Upper lobe of left lung (tissue), 6 donors: ENCODE measurements at regions not wholly inside any gene's neighbourhood (a gene's known extent, or its start where the extent isn't known, plus 50 kb on each side); places are given as distances from the start of the nearest gene placed in this dataset.
"Not testable (repeated sequence)": the region's sequence is repeated elsewhere in the genome, so short reads cannot be mapped to it uniquely, and the experiment has no call there.

ENCODE experiments used
- ATAC-seq, 2 donors: fragments of 200-7000 bp; cut with Tn5 transposase; one replicate each; pipeline ENCODE4 v1.9.1; 2022; ENCODE audit warnings: mild to moderate bottlenecking in 2 of 2, moderate library complexity in 2 of 2; ENCODE audit not compliant: low FRiP score in 2 of 2
- DNase-seq, 2 donors: peaks; one replicate each; pipeline ENCODE4 v3.0.0-alpha.2; 2019 to 2020
- H3K27ac ChIP-seq, 4 donors: fragments of 200-600 bp; sonication (generic); one replicate each; pipeline ENCODE4 v1.5.1; 2016 to 2019
- H3K27me3 ChIP-seq, 4 donors: fragments of 200-600 bp; sonication (generic); one replicate each; pipeline ENCODE4 v1.5.1; 2017 to 2019
- H3K36me3 ChIP-seq, 4 donors: fragments of 200-600 bp; sonication (generic); one replicate each; pipeline ENCODE4 v1.5.1; 2016 to 2019
- H3K4me1 ChIP-seq, 4 donors: fragments of 200-600 bp; sonication (generic); one replicate each; pipeline ENCODE4 v1.5.1; 2018 to 2019
- H3K4me3 ChIP-seq, 4 donors: fragments of 200-600 bp; sonication (generic); one replicate each; pipeline ENCODE4 v1.5.1; 2017 to 2019; ENCODE audit warnings: mild to moderate bottlenecking in 2 of 4, moderate library complexity in 1 of 4
- H3K9me3 ChIP-seq, 4 donors: fragments of 200-600 bp; sonication (generic); one replicate each; pipeline ENCODE4 v1.5.1; 2018 to 2019
- EP300 ChIP-seq, 4 donors: sonication (generic); formaldehyde crosslinking; IDR thresholded peaks; one replicate each; pipeline ENCODE4 v1.5.1; 2017; ENCODE audit warnings: antibody characterized with exemption in 4 of 4, control low read depth in 2 of 4
- POLR2A ChIP-seq, 4 donors: fragments of 450-650 bp; IDR thresholded peaks; one replicate each; pipeline ENCODE4 v1.5.1; 2016 to 2017; ENCODE audit warnings: antibody characterized with exemption in 4 of 4, mild to moderate bottlenecking in 2 of 4
- POLR2AphosphoS5 ChIP-seq, 2 donors: sonication (generic); formaldehyde crosslinking; IDR thresholded peaks; one replicate each; pipeline ENCODE4 v1.5.1; 2017; ENCODE audit warnings: antibody characterized with exemption in 2 of 2
- WGBS, 2 donors: methylation state at CpG; one replicate each; pipeline ENCODE4 v1.1.5; 2017 to 2018; 5-methylcytosine and 5-hydroxymethylcytosine counted together
- TF ChIP-seq, protein P1 (sequence below), 6 experiments: fragments of 450-650 bp in 4 of 6; fragments of 200-600 bp in 2 of 6; sonication (generic) in 2 of 6; IDR thresholded peaks; one replicate each; pipeline ENCODE4 v1.5.1; 2016 to 2019; ENCODE audit warnings: antibody characterized with exemption in 6 of 6
- donor health status: DM: no; HTN: no; CAD: no; lungs with moderate emphysema.
- donor health status: DM: no; HTN: yes; CAD: no; lungs with severe emphysema.

DNA sequence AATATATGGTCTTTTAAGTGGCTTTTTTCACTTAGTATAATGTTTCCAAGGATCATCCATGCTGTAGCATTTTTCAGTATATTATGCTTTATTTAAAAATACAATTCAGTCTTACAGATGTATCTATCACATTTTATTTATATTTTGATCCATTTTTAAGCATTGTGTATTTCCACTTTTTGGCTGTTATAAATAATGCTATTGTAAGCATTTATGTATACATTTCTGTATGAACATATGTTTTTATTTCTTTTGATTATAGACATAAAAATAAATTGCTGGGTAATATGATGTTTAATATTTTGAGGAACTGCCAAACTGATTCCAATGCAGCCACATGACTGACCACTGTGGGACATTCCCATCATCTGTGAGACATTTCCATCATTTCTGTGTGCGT, 1662.0 kb downstream of the REEP3 start:
- Histone ChIP-seq H3K27me3 (no peaks in the 10 kb centered on the region), H3K9me3 (no peaks in the 10 kb centered on the region), H3K36me3 (no peaks in the 10 kb centered on the region), H3K27ac (no peak overlapping the region), H3K4me1 (no peaks in the 10 kb centered on the region), H3K4me3 (no peak overlapping the region)
- no peak for TF ChIP-seq POLR2AphosphoS5 (IDR thresholded peaks at IDR 0.05)
- DNase-seq (no peak), ATAC-seq (no peak)
- WGBS, 2 donors, result 92 to 93% methylated on average over 1 of the region's 1 CpG

DNA sequence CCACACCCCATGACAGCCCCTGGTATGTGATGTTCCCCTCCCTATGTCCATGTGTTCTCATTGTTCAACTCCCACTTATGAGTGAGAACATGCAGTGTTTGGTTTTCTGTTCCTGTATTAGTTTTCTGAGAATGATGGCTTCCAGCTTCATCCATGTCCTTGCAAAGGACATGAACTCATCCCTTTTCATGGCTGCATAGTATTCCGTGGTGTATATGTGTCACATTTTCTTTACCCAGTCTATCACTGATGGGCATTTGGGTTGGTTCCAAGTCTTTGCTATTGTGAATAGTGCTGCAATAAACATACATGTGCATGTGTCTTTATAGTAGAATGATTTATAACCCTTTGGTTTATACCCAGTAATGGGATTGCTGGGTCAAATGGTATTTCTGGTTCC, 1665.5 kb downstream of the REEP3 start:
- H3K4me1 ChIP-seq, H3K4me3 ChIP-seq, ATAC-seq, H3K27ac ChIP-seq, H3K27me3 ChIP-seq, DNase-seq, H3K9me3 ChIP-seq, H3K36me3 ChIP-seq: not testable (repeated sequence)
- WGBS, 2 donors, result 88 to 95% methylated on average over 1 of the region's 1 CpG

DNA sequence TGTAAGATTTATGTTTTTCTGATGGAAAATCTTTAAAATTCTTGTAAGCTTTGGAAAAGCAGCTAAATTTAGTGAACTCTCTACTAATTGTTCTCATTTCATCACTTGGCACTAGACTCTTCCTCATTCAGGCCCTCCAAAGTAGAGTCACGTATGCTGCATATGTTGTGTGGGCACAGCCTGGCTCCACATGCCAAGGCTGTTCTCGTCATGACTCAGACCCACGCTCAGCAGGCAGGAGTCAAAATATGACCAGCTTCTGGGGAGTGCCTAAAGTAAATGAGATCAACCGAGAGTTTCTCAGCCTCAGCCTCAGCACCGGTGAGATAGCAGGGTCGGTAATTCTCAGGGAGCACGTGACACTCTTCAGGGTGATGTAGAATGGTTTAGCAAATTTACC, 1672.9 kb downstream of the REEP3 start:
- Histone ChIP-seq H3K4me3 (no peak overlapping the region), H3K27me3 (no peaks in the 10 kb centered on the region), H3K27ac (no peak overlapping the region), H3K9me3 (no peaks in the 10 kb centered on the region), H3K36me3 (no peaks in the 10 kb centered on the region), H3K4me1 (no peaks in the 10 kb centered on the region)
- 84 to 88% methylated on average over 7 of the region's 7 CpGs for WGBS, 2 donors
- ATAC-seq (no peak), DNase-seq (no peak)
- TF ChIP-seq EP300 (IDR thresholded peaks at IDR 0.05) (no peak), POLR2A (IDR thresholded peaks at IDR 0.05) (no peak), POLR2AphosphoS5 (IDR thresholded peaks at IDR 0.05) (no peak)
- TF ChIP-seq, protein P1, sequence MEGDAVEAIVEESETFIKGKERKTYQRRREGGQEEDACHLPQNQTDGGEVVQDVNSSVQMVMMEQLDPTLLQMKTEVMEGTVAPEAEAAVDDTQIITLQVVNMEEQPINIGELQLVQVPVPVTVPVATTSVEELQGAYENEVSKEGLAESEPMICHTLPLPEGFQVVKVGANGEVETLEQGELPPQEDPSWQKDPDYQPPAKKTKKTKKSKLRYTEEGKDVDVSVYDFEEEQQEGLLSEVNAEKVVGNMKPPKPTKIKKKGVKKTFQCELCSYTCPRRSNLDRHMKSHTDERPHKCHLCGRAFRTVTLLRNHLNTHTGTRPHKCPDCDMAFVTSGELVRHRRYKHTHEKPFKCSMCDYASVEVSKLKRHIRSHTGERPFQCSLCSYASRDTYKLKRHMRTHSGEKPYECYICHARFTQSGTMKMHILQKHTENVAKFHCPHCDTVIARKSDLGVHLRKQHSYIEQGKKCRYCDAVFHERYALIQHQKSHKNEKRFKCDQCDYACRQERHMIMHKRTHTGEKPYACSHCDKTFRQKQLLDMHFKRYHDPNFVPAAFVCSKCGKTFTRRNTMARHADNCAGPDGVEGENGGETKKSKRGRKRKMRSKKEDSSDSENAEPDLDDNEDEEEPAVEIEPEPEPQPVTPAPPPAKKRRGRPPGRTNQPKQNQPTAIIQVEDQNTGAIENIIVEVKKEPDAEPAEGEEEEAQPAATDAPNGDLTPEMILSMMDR (IDR thresholded peaks at IDR 0.05), result no peak

DNA sequence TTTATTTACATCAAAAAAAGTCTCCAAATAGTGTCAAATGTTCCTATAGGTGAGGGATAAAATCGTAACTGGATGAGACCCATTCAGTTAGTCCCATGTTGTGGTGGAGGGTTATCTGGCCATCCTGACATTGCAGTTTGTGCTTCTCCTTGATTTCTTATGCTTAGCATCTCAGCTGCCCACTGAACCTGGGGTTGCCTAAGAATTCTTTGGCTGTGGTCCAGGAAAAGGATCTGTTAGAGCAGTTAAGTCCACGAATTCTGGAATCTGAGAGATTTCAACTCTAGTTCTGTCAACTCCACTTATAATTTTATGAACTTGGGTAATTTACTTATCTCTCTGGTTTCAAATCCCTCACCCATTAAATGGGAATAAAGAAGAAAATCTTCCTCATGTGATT, 1673.4 kb downstream of the REEP3 start:
- ATAC-seq (no peak), DNase-seq (no peak)
- Histone ChIP-seq H3K27ac (no peak overlapping the region), H3K4me1 (no peaks in the 10 kb centered on the region), H3K27me3 (no peaks in the 10 kb centered on the region), H3K4me3 (no peak overlapping the region), H3K9me3 (no peaks in the 10 kb centered on the region), H3K36me3 (no peaks in the 10 kb centered on the region)
- no peak for TF ChIP-seq POLR2AphosphoS5 (IDR thresholded peaks at IDR 0.05)
- TF ChIP-seq EP300 (IDR thresholded peaks at IDR 0.05), result no peak
- TF ChIP-seq, protein P1 (IDR thresholded peaks at IDR 0.05), result no peak
- TF ChIP-seq POLR2A (IDR thresholded peaks at IDR 0.05), result no peak
- 67 to 75% methylated on average over 2 of the region's 2 CpGs for WGBS, 2 donors

DNA sequence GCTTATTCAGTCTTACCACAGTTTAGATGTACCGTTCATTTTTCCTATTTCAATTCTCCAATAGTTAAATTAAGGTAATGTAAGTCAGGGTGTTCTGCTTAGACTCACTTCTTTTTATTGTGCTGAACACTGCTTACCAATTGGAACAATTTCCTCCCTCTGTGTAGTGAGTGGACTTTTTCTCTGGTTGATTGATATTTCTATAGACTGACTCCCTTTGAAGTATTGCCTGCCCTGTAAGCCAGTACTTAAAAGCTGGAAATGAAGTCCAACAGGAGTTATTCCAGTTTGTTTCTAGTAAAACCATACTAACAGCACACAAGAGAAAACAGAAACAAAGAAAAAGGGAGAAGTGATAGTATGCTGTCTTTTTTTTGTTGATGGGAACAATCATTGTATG, 1674.9 kb downstream of the REEP3 start:
- WGBS, 2 donors, result 84 to 96% methylated on average over 1 of the region's 1 CpG
- DNase-seq (no peak), ATAC-seq (no peak)
- H3K4me3 ChIP-seq, result no peak overlapping the region
- no peaks in the 10 kb centered on the region for H3K9me3 ChIP-seq
- TF ChIP-seq EP300 (IDR thresholded peaks at IDR 0.05) (no peak), POLR2A (IDR thresholded peaks at IDR 0.05) (no peak), POLR2AphosphoS5 (IDR thresholded peaks at IDR 0.05) (no peak)
- TF ChIP-seq, protein P1 (IDR thresholded peaks at IDR 0.05), result no peak
- H3K27me3 ChIP-seq, result no peaks in the 10 kb centered on the region
- H3K36me3 ChIP-seq, result no peaks in the 10 kb centered on the region
- no peaks in the 10 kb centered on the region for H3K4me1 ChIP-seq
- H3K27ac ChIP-seq, result no peak overlapping the region

DNA sequence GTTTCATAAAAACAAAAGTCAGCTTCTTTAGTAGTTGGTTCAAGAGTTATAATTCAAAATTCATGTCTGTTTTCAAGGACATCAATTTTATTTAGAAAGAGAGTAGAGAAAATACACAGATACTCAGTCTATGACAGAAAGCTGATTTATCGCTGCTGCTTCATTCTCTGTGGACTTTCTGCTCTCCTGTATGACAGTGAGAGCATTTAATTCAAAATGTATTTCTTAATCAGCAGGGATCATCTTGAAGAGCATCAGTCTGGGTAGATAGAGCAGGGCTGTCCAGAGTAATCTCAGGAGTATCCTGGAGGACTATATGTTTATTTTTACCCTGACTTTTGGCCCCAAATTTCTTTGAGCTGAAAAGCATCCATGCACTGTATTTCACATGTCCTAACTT, 1676.7 kb downstream of the REEP3 start:
- no peak for TF ChIP-seq POLR2AphosphoS5 (IDR thresholded peaks at IDR 0.05)
- no peak for TF ChIP-seq EP300 (IDR thresholded peaks at IDR 0.05)
- TF ChIP-seq, protein P1 (IDR thresholded peaks at IDR 0.05), result no peak
- TF ChIP-seq POLR2A (IDR thresholded peaks at IDR 0.05), result no peak
- ATAC-seq (no peak), DNase-seq (no peak)
- 93 to 100% methylated on average over 1 of the region's 1 CpG for WGBS, 2 donors
- Histone ChIP-seq H3K27me3 (no peaks in the 10 kb centered on the region), H3K27ac (no peak overlapping the region), H3K4me3 (no peak overlapping the region), H3K36me3 (no peaks in the 10 kb centered on the region), H3K9me3 (no peaks in the 10 kb centered on the region), H3K4me1 (no peaks in the 10 kb centered on the region)
